Left renal cortex interstitium (tissue), 4 donors: ENCODE measurements at regions not wholly inside any gene's neighbourhood (a gene's known extent, or its start where the extent isn't known, plus 50 kb on each side); places are given as distances from the start of the nearest gene placed in this dataset.
"Not testable (repeated sequence)": the region's sequence is repeated elsewhere in the genome, so short reads cannot be mapped to it uniquely, and the experiment has no call there.

Experiments used
- DNase-seq, 4 donors: peaks; one replicate each; pipeline ENCODE4 v3.0.0-alpha.2; 2013; ENCODE audit warnings: low read depth in 4 of 4, low spot score in 2 of 4, missing footprints in 1 of 4

DNA sequence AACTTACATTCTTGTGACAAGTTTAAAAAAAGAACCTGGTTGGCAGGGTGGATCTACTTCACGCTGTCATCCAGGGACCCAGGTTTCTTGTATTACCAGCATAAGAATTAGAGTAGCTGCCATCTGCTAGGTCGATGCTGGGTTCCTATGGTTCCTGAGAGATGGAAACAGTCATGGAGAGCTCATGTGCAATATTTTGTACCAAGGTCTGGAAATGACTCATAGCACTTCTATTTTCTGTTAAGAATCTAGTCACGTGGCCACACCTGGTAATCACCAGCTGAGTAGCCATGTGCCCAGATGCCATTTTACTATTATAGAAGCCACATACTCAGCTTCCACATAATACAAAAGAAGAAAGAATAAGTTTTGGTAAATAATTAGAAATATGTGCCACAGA lies 171.3 kb downstream of the CD83 start:
- DNase-seq: no peak

DNA sequence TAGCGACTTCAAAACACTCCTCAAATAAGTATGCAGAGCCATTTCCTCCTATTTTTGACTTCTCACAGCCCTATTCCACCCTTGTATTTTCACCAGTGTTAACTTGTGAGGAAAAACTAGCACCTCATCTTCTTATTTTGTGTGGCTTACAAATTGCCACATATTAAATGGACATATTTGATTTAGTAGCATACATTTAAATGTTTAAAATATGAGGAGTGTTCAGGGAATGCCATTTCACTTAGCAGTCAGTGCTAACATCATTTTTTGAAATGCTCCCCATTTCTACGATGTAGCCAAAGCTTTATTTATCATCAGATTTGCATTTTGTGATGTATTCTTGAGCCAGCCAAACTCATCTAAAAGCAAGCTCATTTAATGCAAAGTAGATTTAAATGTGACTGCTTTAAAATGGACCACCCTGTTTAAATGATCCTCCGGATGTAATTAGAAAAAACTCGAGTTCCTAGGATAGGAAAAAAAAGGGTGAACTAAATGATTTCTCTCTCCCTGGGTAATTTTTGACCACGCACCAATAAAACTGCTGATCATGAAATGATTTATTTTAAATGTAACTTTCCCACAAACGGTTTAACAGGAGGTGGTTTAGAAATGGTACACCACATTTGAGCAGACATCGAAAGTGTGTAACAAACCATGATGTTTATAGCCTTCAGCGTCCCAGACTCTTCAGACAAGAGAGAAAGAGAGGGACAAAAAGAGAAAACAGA lies 172.6 kb downstream of the CD83 start:
- DNase-seq: no peak

DNA sequence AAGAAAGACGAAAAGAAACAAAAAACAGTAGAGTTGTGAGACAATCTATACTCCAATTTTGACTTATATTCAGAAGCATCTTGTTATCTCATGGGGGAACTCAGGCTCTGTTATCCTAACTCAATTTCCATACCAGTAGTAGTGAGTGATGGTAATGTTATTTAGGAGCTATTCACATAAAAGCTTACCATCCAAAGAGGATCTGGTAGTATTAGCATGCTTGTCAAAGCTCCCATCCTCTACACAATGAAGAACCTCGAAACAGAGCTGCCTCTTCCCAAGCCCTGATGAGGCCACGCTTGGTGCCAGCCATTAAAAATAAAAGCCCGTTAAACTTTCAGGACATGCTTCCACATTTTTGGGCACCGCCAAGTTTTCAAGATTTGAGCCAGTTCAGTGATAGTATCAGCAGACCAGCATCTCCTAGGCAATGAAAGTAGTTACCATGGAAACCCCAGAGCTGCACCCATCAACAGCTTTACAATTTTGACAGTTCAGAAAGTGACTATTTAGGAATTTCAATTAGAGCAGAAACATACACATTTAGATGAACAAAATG lies 173.3 kb downstream of the CD83 start:
- DNase-seq: no peak

DNA sequence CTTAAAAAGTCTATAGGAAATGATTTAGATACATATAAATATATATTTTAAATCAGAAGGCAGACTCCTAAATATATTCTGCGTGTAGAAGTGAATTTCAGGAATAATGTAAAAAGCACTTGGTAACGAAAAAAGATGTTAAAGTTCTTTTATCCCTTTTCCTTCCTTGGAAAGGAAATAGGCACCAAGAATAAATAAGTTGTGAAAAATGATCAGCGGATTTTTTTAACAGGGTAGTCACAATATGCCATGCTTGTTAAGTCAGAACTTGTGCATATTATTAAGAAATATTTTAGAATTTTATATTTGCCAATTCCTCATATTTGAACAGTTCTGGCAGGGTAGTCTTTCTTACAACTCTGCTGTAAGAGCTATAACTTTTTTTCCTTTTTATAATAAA lies 173.8 kb downstream of the CD83 start:
- no peak for DNase-seq

DNA sequence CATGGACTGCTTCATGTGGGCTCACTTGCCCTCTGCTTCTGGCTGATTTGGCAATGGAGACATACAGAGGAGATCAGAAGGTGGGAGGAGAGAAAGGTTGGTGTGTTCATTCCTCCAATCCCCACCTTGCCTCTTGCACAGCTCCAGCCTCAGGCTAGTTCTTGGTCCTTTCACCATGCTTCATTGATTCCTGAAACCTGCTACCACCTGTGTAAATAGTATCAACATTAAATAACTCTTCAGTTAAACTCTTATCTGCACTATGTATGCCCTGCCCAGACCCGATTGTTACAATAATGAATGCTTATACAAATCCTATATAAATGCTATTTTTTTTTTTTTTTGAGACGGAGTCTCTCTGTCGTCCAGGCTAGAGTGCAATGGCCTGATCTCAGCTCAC lies 174.5 kb downstream of the CD83 start:
- no peak for DNase-seq

DNA sequence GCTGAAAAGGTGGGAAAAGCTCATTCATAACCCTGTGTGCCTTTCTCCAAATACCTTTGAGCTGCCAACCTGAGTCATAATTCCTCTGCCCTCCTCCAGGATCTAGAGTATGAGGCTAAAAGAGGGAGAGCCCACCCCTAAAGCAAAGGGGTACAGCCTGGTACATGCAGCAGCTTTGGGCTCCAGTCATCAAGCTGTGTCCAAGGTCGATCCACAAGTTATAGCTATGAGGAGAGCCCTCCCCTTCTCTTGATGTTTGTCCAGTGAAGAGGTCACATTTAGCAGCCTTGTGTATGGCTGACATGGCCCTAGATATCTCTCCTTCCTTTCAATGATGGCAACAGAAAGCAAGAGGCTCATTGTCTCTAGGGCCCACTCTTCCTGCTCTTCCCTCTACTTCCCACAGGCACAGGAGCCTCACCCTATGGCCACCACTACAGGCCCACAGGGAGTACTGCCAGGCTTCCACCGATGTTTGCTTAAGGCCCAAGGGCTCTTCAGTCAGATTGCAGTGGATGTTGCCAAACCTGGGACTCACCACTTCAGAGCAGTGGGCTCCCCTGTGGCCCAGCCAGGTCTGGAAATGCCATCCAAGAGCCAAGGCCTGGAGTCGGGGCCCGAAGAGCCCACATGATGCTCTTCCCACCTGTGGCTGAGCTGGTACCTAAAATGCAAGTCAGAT lies 176.8 kb downstream of the CD83 start:
- no peak for DNase-seq

DNA sequence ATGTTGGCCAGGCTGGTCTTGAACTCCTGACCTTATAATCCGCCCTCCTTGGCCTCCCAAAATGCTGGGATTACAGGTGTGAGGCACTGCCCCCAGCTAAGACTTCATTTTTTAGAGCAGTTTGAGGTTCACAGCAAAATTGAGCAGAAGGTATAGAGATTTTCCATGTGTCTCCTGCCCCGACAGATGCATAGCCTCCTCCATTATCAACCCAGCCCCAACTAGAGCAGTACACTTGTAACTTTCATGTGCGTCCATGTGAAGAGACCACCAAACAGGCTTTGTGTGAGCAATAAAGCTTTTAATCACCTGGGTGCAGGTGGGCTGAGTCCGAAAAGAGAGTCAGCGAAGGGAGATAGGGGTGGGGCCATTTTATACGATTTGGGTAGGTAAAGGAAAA lies 179.1 kb downstream of the CD83 start:
- not testable (repeated sequence) for DNase-seq

DNA sequence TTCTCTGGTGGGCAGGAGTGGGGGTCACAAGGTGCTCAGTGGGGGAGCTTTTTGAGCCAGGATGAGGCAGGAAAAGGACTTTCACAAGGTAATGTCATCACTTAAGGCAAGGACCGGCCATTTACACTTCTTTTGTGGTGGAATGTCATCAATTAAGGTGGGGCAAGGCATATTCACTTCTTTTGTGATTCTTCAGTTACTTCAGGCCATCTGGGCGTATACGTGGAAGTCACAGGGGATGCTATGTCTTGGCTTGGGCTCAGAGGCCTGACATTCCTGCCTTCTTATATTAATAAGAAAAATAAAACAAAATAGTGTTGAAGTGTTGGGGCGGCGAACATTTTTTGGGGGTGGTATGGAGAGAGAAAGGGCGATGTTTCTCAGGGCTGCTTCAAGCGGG lies 179.5 kb downstream of the CD83 start:
- not testable (repeated sequence) for DNase-seq

DNA sequence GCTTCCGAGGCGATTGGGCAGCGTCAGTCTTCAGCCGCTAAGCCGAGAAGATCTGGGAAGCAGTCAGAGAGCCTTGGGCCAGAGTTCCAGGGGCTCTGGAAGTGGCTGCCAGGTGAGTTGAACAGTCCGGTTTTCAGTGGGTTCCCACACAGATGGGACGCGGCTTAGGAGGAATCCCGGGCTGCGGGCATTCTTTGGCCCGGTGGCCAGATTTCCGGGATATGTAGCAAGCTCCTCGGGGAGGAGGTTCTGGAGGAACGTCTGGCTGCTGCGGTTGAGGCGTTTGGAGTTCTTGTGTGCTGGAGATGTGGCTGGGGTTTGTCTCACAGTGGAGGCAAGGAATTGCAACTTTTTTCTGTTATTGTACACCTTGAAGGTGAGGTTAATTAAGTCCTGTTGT lies 182.6 kb downstream of the CD83 start:
- not testable (repeated sequence) for DNase-seq

DNA sequence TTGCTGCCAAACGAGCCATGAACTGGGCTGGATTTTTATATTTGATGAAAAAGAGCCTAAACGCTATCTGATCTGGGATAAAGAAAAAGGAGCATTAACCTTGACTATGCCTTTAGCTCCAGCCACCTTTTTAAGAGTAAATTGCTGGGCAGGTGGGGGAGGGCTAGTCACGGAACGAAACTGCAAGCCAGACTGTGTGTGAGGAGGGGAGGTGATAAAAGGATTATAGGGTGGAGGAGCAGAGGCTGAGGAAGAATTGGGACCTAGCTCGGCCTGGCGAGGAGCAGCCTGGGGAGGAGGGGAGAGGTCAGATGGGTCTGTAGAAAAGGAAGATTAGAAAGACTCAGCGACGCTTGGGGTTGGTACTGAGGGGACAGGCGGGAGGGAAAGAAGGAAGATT lies 183.1 kb downstream of the CD83 start:
- DNase-seq: not testable (repeated sequence)

DNA sequence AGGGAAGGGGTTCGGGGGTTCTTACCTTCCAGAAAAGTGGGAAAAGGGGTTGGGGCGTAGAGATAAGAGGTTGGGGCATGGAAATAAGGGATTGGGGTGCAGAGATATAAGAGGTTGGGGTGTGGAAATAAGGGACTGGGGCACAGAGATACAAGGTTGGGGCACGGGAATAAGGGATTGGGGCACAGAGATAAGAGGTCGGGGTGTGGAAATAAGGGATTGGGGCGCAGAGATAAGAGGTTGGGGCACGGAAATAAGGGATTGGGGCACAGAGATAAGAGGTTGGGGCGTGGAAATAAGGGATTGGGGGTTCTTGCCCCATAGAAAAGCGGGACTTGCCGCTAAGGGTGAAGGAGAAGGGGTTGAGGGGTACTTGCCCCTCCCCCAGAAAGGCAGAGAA lies 183.9 kb downstream of the CD83 start:
- DNase-seq: not testable (repeated sequence)

DNA sequence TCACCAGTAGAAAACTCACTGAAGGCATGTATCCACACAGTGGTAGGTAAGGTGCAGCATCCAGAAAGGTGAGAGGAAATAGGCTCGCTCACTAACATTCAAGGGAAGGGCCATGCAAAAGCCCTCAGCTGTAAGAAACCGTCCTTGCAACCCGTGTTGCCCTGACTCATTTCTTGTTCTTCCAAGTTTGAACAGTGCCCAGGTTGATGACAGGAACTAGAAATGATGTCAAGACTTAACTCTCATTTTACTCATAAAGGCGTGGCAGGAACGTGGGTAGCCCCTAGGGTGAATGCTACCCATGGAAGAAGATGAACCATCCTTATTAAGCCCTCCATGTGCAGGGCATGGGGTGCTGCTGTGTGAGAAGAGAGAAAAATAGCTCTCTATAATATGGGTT lies 187.6 kb downstream of the CD83 start:
- no peak for DNase-seq

DNA sequence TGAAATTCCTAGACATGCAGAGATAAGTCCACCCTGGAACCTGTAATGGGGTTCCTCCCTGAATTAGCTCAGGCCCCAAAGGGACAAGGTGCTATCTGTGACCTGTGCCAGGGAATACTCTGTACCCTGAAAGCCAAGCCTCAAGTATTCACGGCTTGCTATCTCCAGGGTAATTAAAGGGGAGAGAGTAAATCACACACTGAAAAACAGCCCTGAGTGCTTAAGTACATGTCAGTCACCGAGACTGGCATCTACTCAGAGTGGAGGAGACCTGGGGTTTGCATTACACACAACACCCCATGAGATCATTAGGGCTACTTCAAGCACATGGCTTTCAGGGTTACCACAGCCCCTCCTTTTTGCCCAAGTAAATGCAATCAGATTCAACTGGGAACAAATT lies 188.1 kb downstream of the CD83 start:
- DNase-seq: no peak

DNA sequence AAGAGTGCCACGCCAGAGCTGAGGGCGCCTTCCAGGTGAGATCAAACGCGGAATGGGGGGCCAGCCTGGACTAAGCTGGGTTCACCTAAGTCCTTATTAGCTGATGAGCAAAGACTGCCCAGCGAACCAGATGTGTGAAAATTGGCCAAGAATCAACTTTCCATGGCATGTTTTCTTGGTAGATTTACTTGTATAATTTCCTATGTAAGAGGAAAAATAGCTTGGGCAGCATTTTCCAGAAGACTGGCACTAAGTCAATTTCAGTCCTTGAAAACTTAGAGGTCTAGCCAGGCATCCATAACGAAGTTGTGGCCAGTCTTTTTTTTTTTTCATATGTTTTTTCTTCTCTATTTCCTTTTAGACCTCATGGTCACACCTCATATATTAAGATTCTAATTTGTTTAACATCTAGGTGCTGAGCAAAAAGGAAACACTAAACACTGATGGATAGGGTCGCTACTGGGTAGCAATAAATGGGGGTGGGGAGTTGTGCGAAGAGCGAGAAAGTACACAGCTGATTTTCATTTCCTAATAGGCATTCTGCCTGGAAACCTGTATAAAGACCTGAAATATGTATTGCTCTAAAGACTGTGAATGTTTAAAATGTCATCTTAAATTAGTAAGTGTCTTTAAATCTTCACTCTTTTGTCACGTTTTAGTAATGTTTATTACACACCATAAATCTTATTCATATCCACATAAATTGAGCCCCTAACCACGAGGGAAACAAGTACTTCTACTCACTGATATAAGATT lies 188.8 kb downstream of the CD83 start:
- DNase-seq: no peak

DNA sequence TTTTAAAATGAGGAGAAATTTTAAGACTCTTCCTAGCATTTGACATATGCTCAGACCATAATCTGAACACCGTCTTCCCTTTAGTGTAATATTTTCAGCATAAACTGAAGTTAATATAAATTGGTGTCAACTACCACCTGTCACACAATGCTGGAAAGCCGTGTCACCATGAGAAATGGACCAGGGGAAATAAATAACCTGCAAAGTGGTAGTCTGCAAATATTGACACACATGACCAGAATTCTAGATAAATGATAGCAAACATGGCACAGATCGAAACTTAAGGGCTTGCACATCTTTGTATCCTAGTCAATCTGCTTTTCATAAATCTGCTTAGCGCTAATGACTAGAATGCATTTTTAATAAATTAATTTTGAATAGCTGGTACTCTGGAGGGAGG lies 191.9 kb downstream of the CD83 start:
- DNase-seq: no peak

DNA sequence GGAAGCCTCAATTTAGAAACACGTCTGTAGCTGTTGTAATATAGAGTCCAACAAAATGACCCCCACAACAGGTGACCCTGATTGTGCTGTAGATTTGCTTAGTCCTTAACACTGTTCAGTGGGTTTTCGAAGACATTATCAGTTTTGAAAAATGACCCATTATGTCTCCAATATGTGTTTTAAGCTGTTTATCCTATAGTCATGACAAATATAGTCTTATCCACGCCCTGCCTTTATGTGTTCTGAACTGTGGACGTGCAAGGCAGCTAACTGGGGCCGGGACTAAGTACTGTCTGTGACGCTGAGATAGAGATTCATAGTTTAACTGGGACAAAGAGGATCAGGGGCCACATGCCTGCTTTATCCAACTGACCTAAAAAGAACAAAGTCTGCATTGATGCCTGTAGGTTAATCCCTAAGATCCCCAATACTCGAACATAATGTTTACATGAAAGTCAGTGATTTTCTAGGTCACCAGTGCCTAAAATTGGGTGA lies 192.4 kb downstream of the CD83 start:
- DNase-seq: no peak

DNA sequence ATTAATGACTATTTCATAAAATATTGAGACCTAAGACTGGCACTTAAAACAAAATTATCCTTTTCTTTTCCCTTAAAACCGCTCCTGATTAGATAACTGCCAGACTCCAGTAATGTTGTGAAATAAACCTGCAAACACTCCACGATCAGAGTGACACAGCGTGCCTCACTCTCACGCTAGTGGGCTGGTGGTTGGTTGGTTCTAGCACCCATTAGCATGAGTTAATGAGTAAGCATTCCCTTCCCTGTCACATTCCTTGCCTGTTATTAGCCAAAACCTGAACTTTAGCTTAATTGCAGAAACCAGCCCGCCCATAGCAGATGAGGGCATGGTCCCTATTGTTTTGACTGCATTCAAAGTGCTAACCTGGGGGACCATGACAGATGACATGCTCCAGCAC lies 193.4 kb downstream of the CD83 start:
- no peak for DNase-seq

DNA sequence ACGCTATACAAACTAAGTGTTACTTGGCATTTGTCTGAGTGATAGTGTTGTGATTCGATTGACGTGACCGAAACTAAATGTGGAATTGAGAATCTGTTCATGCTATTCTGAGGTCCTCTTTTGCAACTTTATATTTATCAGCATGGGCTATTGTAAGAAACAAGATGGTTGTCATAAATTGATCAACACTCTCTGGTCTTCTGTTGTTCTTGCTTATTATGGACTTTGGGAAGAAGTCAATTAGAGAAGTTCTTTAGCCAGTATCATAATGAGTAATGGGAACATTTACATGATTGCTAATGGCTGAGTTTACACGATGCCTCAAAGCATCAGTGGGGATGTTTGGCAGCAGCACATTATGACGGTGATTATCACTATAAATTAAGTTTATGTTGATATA lies 195.0 kb downstream of the CD83 start:
- no peak for DNase-seq

DNA sequence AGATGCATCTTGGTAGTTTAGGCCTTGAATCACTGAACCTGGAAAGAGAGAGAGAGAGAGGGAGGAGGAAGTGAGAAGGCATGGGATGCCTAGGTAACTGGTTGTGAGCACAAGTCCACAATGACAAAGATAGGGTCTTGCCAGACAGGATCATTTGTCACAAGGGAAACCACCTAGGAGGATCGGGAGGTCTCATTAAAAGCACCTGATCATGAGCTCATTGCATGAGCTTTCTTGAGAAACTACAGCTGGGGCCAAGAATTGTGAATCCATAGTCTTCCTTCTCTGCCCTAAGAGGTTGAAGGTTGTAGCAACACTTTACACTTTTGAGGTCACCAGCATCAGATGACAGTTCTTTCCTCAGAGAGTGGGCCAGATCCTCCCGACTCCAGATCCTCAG lies 195.7 kb downstream of the CD83 start:
- no peak for DNase-seq

DNA sequence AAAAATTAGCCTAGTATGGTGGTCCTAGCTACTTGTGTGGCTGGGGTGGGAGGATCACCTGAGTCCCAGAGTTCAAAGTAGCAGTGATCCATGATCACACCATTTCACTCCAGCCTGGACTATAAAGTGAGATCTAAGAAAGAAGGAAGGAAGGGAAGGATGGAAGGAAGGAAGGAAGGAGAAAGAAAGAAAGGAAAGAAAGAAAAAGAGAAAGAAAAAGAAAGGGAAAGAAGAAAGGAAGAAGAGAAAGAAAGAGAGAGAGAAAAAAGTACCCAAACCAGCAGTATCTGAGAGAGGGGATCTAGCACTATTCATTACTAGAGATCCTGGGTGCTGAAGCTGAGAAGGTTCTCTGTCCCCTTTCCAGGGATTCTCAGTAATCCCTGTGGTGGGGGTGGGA lies 197.8 kb downstream of the CD83 start:
- DNase-seq: no peak

DNA sequence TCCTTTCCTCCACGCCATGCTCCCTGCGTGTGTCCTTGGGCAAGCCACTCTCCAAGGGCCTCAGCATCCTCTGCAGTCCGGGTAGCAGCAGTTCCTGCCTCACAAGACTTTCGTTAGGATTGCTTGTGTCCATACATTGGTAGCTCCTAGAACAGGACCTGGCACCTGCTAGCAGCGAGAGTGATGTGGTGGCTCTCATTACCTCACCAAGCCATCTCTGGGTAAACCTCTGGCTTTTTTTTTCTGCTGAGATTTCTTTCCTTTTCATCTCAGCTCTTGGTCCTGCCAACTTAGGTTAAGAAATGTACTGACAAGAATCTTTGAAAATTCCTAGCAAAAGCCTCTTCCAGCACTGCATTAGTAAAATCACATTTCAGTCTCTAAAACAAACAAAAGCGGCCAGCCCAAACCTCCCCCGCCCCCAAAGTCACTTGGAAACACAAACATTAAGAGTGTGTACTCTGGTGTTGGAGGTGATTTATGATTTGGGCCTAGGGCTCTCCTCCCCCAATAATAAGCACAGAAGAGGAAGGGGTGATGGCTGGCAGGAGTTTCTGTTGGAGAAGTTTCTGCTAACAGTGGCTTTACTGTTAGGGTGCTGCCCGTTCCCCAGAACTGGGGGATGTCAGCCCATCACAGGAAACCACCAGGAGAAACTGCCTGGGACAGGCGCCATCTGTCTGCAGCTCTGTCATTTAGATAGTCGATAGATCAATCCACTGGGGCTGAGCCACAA lies 199.2 kb downstream of the CD83 start:
- peak in 1 of 4 donors; percentile 52 for DNase-seq
